HG03342 (cell line): ENCODE measurements at regions not wholly inside any gene's neighbourhood (a gene's known extent, or its start where the extent isn't known, plus 50 kb on each side); places are given as distances from the start of the nearest gene placed in this dataset.

Experiments
- ATAC-seq: cut with Tn5 transposase; IDR thresholded peaks from one replicate; pipeline ENCODE4 v1.9.1; 2021; ENCODE audit warnings: mild to moderate bottlenecking, moderate library complexity; ENCODE audit not compliant: unreplicated experiment

DNA sequence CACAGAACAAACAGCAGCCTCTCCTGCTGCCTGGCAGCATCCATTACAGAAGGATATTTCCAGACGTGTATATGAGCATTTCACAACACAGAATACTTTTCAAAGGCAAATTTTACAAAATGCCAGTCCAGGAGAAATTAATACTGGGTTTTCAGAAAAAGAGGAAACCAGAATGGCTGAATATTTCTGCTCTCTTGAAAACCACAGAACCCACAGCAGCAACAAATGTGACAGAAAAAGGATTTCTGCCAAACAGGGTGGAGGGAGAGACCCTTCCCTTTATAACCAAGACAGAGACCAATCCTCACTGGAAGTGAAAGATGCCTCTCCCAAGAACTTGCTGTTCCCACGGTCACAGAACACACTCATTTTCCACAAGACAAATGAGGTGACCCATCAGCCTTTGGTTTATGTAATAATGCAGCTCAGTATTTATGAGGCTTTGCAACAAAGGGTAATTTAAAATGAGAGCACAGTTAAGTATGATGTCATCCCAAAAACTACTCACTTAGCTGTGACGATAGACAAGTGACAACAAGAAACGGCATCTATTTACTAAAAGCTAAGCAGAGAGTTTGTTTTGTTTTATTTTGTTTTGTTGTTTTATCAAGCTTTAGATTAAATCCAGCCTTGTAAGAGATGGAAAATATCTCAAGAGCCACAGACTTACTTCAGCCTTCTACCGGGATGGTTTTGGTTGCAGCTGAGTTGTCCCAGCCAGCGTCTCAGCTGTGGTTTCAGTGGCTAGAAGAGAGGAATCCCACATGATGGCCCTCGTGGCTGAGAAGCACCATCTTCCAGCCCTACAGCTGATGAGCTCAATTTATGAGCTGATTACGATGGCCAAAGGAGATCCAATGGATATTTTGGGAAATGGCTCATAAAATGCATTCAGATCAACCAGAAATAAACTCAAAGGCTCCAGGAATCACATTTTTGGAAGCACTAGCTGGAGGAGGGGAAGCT lies 249.3 kb upstream of the AGAP1 start:
- ATAC-seq, result no peak

- no peak for ATAC-seq
Observed at GRCh38 chr2:235247001-235247400, 246.8 kb upstream of the AGAP1 start.

DNA sequence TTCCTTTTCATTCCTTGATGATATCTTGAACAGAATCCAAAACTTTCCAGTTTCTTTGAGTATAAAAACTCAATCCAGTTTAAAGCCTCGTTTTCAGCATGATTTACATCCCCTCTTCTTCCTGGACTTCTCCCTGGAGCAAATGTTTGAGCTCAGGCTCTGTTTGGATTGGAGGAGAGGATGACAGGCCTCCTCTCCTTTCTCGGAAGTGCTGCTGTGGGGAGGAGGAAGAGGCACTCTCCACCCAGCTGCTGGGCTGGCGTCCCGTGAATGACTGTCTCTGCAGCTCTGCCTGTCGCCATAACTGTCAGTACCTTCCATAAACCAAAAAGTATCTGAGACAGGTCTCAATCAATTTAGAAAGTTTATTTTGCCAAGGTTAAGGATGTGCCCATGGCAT lies 238.2 kb upstream of the AGAP1 start:
- no peak for ATAC-seq

GRCh38 chr2:235257590-235257989 lies 236.3 kb upstream of the AGAP1 start:
- ATAC-seq, result no peak

DNA sequence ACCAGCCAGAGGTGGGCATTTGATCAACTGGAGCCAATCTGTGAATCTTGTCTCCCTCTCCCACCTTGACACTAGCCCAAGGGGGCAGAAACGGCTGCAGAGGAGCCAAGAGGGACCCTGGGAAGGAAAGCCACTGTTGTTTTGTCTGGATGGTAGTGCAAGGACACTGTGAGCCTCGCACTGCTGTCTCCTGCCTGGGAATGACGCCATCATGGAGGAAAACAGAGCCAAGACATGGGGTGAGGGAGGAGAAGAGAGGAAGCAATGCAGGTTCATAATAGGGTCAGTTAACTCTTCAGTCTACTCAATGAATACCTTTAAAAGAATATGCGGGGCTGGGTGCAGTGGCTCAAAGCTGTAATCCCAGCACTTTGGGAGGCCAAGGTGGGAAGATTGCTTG lies 231.1 kb upstream of the AGAP1 start:
- ATAC-seq, result no peak

- no peak for ATAC-seq
Observed at GRCh38 chr2:235263205-235264120, 230.4 kb upstream of the AGAP1 start.

- no peak for ATAC-seq
Observed at GRCh38 chr2:235264121-235264493, 229.7 kb upstream of the AGAP1 start.

GRCh38 chr2:235264512-235264911 lies 229.3 kb upstream of the AGAP1 start:
- no peak for ATAC-seq

GRCh38 chr2:235265348-235265965 lies 228.4 kb upstream of the AGAP1 start:
- no peak for ATAC-seq

DNA sequence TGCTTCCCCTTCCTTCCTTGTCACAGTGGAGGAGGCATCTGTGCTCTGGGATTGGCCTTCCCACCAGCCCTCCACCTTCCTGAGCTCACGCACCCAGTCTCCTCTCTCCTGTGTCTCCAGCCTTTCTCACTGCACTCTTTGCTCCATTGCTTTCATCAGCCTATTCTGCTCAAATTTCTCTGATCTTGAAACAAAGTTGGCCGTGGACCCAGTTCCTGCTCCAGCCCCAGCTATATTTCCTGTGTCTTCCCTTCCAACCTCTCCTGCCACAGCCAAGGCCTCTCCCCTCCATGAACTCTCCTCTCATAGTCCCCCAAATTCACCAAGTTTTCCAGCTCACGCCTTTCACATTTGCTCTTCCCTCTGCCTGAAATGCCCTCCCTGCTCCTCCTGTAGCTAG lies 226.6 kb upstream of the AGAP1 start:
- no peak for ATAC-seq

- ATAC-seq, result no peak
Observed at GRCh38 chr2:235268535-235268934, 225.3 kb upstream of the AGAP1 start.

DNA sequence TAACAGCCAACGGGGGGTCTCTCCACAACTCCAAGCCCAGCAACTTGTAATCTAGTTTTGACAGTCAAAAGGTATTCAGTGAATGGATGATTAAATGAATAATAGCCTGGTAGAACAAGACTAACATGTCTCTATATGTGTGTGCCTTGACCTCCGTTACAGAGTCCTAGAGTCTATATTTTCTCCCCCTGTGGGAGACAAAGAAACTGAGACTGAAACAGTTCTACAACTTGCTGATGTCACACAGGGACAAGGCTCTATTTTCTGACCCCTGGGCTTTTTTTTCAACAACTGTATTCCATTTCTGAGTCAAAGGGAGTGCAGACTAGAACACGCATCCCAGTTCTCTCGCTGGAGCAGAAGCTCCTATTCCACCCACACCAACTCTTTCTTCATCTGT lies 223.6 kb upstream of the AGAP1 start:
- ATAC-seq, result no peak

GRCh38 chr2:235270956-235271355 lies 222.9 kb upstream of the AGAP1 start:
- ATAC-seq, result peak; percentile 94

DNA sequence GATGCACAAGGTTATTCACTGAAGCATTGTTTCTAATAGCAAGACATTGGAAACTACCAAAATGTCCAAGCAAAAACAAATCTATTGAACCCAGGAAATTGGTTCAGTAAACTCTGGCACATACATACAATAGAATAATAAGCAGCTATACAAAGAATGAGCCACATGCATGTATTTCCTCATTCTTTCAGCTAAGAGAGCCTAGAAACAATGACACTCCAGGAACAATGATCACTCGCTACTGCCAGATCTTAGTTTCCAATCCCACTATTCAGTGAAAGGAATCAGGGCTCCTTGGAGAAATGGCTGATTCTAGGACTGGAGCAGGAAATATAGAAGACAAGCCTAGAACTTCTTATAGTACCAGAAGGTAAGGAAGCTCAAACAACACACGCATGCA lies 221.9 kb upstream of the AGAP1 start:
- no peak for ATAC-seq

DNA sequence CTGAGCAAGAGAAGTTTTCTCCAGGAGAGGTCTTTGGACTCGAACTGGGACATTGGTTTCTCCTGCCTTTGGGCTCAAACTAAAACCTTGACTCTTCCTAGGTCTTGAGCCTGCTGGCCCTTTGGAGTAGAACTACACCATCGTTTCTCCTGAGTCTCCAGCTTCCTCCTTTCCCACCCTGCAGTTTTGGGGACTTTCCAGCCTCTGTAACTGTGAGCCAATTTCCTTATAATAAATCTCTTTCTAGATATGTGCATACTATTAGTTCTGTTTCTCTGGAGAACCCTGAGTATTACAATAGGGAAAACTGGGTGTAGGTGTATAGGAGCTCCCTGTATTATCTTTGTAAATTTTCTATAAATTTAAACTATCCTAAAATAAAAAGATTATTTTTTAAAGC lies 219.8 kb upstream of the AGAP1 start:
- ATAC-seq, result no peak

GRCh38 chr2:235277485-235277884 lies 216.4 kb upstream of the AGAP1 start:
- ATAC-seq, result no peak

GRCh38 chr2:235278771-235279355 lies 215.0 kb upstream of the AGAP1 start:
- ATAC-seq, result no peak

DNA sequence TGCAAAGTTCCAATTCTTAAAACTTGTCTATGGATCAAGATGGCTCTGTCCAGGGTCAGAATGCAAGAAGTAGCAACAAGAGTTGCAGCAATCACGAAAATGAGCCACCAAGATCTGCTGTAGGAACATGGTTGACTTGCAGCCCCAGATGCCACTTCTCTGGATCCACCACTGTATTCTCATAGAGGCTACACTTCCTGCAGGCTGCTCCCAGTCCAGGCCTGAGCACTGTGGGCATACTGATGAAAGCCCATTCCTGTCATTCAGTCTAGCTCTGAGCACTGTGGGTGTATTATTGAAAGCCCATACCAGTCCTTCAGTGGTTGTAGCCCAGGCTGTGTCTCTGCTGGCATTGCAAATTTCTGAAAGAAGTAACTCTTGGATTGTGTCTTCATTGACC lies 213.9 kb upstream of the AGAP1 start:
- ATAC-seq, result no peak

- ATAC-seq, result no peak
Observed at GRCh38 chr2:235283246-235283645, 210.6 kb upstream of the AGAP1 start.

- no peak for ATAC-seq
Observed at GRCh38 chr2:235286622-235287374, 207.0 kb upstream of the AGAP1 start.
